Lower leg skin (tissue), 3 donors: ENCODE measurements at regions not wholly inside any gene's neighbourhood (a gene's known extent, or its start where the extent isn't known, plus 50 kb on each side); places are given as distances from the start of the nearest gene placed in this dataset.

ENCODE experiments used
- CTCF ChIP-seq, 3 donors: fragments of 450-650 bp; IDR thresholded peaks; one replicate each; pipeline ENCODE4 v1.5.1; 2016; ENCODE audit warnings: antibody characterized with exemption in 3 of 3, mild to moderate bottlenecking in 3 of 3, moderate library complexity in 2 of 3
- POLR2A ChIP-seq, 2 donors: fragments of 450-650 bp; IDR thresholded peaks; one replicate each; pipeline ENCODE4 v1.6.1; 2016 to 2017; ENCODE audit warnings: antibody characterized with exemption in 2 of 2, mild to moderate bottlenecking in 1 of 2, moderate library complexity in 1 of 2

- TF ChIP-seq POLR2A (IDR thresholded peaks at IDR 0.05) (no peak), CTCF (IDR thresholded peaks at IDR 0.05) (no peak)
These were observed 89.8 kb downstream of the EDNRB start for GRCh38 chr13:77828799-77829198.
